Neuronal stem cell (in vitro differentiated cells): ENCODE measurements at regions not wholly inside any gene's neighbourhood (a gene's known extent, or its start where the extent isn't known, plus 50 kb on each side); places are given as distances from the start of the nearest gene placed in this dataset.

Source experiments
- DNase-seq: peaks from one replicate; pipeline ENCODE4 v3.0.0-alpha.2; 2013; ENCODE audit warnings: low spot score
- H2AFZ ChIP-seq: one replicate; pipeline ENCODE4 v1.6.1; 2013; ENCODE audit warnings: mild to moderate bottlenecking, low read length, inconsistent platforms
- H2AK5ac ChIP-seq: 2 replicates; pipeline ENCODE4 v1.6.1; 2013; ENCODE audit warnings: low read depth, mild to moderate bottlenecking, inconsistent platforms, low read length, moderate library complexity, mixed read lengths
- H2BK120ac ChIP-seq: 2 replicates; pipeline ENCODE4 v1.6.1; 2013; ENCODE audit warnings: low read depth, mild to moderate bottlenecking, inconsistent platforms, low read length, moderate library complexity, mixed read lengths
- H2BK12ac ChIP-seq: one replicate; pipeline ENCODE4 v1.6.1; 2013; ENCODE audit warnings: low read length, inconsistent platforms
- H2BK15ac ChIP-seq: 2 replicates; pipeline ENCODE4 v1.6.1; 2013; ENCODE audit warnings: mild to moderate bottlenecking, low read length, inconsistent platforms, mixed read lengths
- H2BK5ac ChIP-seq: one replicate; pipeline ENCODE4 v1.6.1; 2013; ENCODE audit warnings: inconsistent platforms, mild to moderate bottlenecking, low read length, moderate library complexity
- H3K14ac ChIP-seq: one replicate; pipeline ENCODE4 v1.6.1; 2013; ENCODE audit warnings: low read length, inconsistent platforms
- H3K18ac ChIP-seq: 2 replicates; pipeline ENCODE4 v1.6.1; 2013; ENCODE audit warnings: low read length, inconsistent platforms
- H3K23ac ChIP-seq: 2 replicates; pipeline ENCODE4 v1.6.1; 2013; ENCODE audit warnings: low read depth, mild to moderate bottlenecking, mixed read lengths, low read length, inconsistent platforms; ENCODE audit not compliant: poor library complexity
- H3K27ac ChIP-seq: replicated peaks from 3 replicates; pipeline ENCODE4 v1.5.1; 2013; ENCODE audit warnings: low read length, inconsistent platforms
- H3K27me3 ChIP-seq, 3 experiments: 2 replicates each; pipeline ENCODE4 v1.6.1; 2013; ENCODE audit warnings: low read length in 3 of 3, mild to moderate bottlenecking in 2 of 3, inconsistent platforms in 1 of 3, low read depth in 1 of 3, mixed read lengths in 1 of 3, moderate library complexity in 1 of 3; ENCODE audit not compliant: control insufficient read depth in 3 of 3, insufficient read depth in 3 of 3
- H3K36me3 ChIP-seq, 2 donors: replicated peaks in 1 of 2; 2 replicates each; pipeline ENCODE4 v1.6.1; 2013; ENCODE audit warnings: low read length in 2 of 2; ENCODE audit not compliant: control insufficient read depth in 2 of 2, insufficient read depth in 2 of 2
- H3K4ac ChIP-seq: 2 replicates; pipeline ENCODE4 v1.6.1; 2013; ENCODE audit warnings: inconsistent platforms, mild to moderate bottlenecking, low read length, moderate library complexity
- H3K4me1 ChIP-seq, 2 donors: 1 replicate in 1 of 2; 2 replicates in 1 of 2; pipeline ENCODE4 v1.6.1; 2013; ENCODE audit warnings: low read length in 2 of 2, low read depth in 1 of 2; ENCODE audit not compliant: control insufficient read depth in 2 of 2, insufficient read depth in 1 of 2
- H3K4me2 ChIP-seq: one replicate; pipeline ENCODE4 v1.6.1; 2013; ENCODE audit warnings: mild to moderate bottlenecking, low read length, inconsistent platforms; ENCODE audit not compliant: insufficient read depth, poor library complexity, severe bottlenecking
- H3K4me3 ChIP-seq, 2 donors: 2 replicates each; pipeline ENCODE4 v1.5.1; 2013; ENCODE audit warnings: low read length in 2 of 2, mild to moderate bottlenecking in 2 of 2, inconsistent platforms in 1 of 2, moderate library complexity in 1 of 2
- H3K79me1 ChIP-seq: one replicate; pipeline ENCODE4 v1.6.1; 2013; ENCODE audit warnings: low read depth, mild to moderate bottlenecking, inconsistent platforms, low read length, moderate library complexity
- H3K9ac ChIP-seq: one replicate; pipeline ENCODE4 v1.6.1; 2013; ENCODE audit warnings: mild to moderate bottlenecking, low read depth, low read length, inconsistent platforms; ENCODE audit not compliant: poor library complexity
- H3K9me3 ChIP-seq, 2 donors: replicated peaks in 1 of 2; 2 replicates each; pipeline versions ENCODE3 to v1.6.1; 2013; ENCODE audit warnings: low read length in 2 of 2, mild to moderate bottlenecking in 2 of 2, inconsistent platforms in 1 of 2, low read depth in 1 of 2, mixed read lengths in 1 of 2, moderate library complexity in 1 of 2; ENCODE audit not compliant: control insufficient read depth in 2 of 2, insufficient read depth in 1 of 2
- H4K8ac ChIP-seq: one replicate; pipeline ENCODE4 v1.6.1; 2013; ENCODE audit warnings: low read depth, mild to moderate bottlenecking, inconsistent platforms, low read length, moderate library complexity
- H4K91ac ChIP-seq: one replicate; pipeline ENCODE4 v1.6.1; 2013; ENCODE audit warnings: low read length, low read depth, mild to moderate bottlenecking, inconsistent platforms; ENCODE audit not compliant: poor library complexity
- WGBS, 2 donors: extraction: QIAGEN DNeasy Blood & Tissue Kit; methylation state at CpG; one replicate each; pipeline ENCODE4 v1.1.7; 2013; ENCODE audit warnings: missing lambda C conversion rate in 2 of 2, mixed read lengths in 1 of 2; ENCODE audit not compliant: insufficient read length in 2 of 2, insufficient replicate concordance in 1 of 2; ENCODE audit errors: extremely low coverage in 2 of 2; 5-methylcytosine and 5-hydroxymethylcytosine counted together

DNA sequence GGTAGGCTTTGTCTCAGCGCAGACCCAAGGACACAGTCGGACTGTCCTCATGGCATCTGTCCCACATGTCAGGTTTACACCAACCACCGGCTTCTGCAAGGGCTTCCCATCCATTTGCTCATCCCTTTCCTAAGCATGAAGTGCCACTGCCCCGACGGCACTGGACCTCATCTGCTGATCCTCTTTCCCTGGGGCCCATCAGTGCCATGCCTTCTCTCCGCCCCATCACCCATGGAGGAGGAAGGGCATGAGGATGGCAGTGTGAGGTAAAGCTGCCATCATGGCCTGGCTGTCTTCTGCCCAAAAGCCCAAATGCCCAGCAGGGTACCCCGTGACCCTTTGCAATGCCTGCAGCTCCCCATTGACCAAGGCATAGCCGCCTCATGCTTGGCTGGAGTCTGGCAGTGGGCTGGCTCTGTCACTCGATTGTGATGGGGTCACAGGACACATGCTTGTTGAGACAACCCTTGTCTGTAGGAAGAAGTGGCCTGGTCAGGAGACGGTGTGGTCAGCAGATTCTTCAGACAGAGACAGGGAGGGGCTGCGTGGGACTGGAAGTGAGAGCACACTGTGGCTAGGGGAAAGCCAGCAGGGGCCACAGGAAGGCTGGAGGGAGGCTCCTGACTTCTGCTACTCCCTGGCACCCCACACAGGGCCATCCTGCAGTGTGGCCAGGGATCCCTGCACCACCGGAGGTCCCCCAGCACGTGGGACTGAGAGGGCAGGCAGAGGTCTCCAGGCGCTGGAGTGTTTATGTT is 493.7 kb upstream of the HS6ST1 start:
- no peak overlapping the region for H2AK5ac ChIP-seq
- no peak overlapping the region for H3K9ac ChIP-seq
- no peaks in the 10 kb centered on the region for H3K36me3 ChIP-seq
- no CpG with 5 or more reads among the region's 14 CpGs for WGBS, 2 donors
- H3K4me2 ChIP-seq: no peak overlapping the region
- peak overlapping the region; percentile 21 for H3K14ac ChIP-seq
- H4K91ac ChIP-seq: no peak overlapping the region
- no peak overlapping the region for H3K4ac ChIP-seq
- H2BK12ac ChIP-seq: no peak overlapping the region
- H2BK120ac ChIP-seq: no peak overlapping the region
- no peak for DNase-seq
- H3K4me1 ChIP-seq: peaks cover 2 to 5% of the 10 kb centered on the region in 2 donors
- H3K4me3 ChIP-seq: peak overlapping the region in 1 of 2 donors; percentile 5
- H4K8ac ChIP-seq: no peak overlapping the region
- peak overlapping the region; percentile 71 for H3K18ac ChIP-seq
- H2BK15ac ChIP-seq: peak overlapping the region; percentile 45
- no peak overlapping the region for H2AFZ ChIP-seq
- H3K23ac ChIP-seq: no peak overlapping the region
- no peaks in the 10 kb centered on the region for H3K27me3 ChIP-seq
- H3K9me3 ChIP-seq: peaks cover 2 to 7% of the 10 kb centered on the region in 2 donors
- no peak overlapping the region for H3K27ac ChIP-seq
- peak overlapping the region; percentile 6 for H2BK5ac ChIP-seq
- H3K79me1 ChIP-seq: no peaks in the 10 kb centered on the region

DNA sequence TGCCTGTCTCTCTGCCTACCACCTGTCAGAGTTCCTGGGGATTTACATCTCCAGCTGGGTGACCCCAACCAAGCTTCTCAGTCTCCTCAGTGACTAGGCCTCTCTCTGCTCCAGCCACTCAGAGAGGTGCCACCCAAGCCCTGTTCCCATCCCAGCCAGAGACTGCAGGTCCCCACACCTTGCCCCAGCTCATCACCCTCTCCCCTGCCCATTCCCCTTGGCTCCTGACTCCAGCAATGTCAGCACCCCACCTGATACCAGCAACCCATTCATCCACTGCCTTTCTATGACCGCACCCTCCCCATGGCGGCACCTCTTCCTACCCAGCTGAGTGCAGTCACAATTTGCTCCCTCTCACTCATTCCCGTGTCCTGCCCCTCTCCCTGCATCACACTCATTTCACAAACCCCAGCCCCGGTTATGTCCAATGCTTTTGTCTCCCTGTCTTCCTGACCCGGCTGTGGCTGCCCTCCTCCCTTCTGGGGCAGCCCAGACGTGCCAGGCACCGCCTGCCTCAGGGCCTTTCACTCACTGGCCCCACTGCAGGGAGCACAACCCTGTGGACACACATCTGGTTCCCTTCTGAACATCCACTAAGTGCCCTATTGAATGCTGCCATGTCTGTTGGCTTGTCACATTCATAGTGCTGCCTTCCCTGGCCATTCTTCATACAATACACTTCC is 494.8 kb upstream of the HS6ST1 start:
- Histone ChIP-seq H4K8ac (no peak overlapping the region), H3K79me1 (no peaks in the 10 kb centered on the region), H3K14ac (peak overlapping the region; percentile 14), H2AK5ac (peak overlapping the region; percentile 60), H3K4ac (no peak overlapping the region), H3K18ac (no peak overlapping the region), H2BK5ac (no peak overlapping the region), H3K4me3 (no peak overlapping the region), H4K91ac (no peak overlapping the region), H2BK120ac (no peak overlapping the region), H3K9me3 (peaks cover 2 to 7% of the 10 kb centered on the region in 2 donors), H3K4me2 (no peak overlapping the region), H3K27ac (no peak overlapping the region), H3K9ac (no peak overlapping the region), H2AFZ (no peak overlapping the region), H2BK12ac (no peak overlapping the region), H2BK15ac (peak overlapping the region; percentile 64), H3K23ac (no peak overlapping the region), H3K27me3 (no peaks in the 10 kb centered on the region), H3K4me1 (peaks cover 2 to 13% of the 10 kb centered on the region in 2 donors), H3K36me3 (no peaks in the 10 kb centered on the region)
- no CpG with 5 or more reads among the region's 7 CpGs for WGBS, 2 donors
- no peak for DNase-seq

DNA sequence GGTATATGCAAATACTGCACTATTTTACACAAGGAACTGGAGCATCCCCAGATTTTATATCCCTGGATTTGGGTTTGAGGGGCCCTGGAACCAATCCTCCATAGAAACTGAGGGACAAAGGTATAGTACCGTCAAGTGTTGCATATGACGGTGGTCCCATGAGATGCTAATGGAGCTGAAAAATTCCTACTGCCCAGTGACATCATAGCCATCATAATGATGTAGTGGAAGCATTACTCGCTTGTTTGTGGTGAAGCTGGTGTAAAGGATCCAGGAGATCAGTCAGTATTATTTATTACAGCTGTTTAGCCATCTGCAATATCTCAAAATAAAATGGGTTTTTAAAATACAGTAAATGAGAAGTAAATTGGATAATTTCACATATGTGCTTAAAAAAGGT is 496.6 kb upstream of the HS6ST1 start:
- DNase-seq: no peak
- Histone ChIP-seq H2BK12ac (no peak overlapping the region), H3K4me2 (no peak overlapping the region), H3K36me3 (no peaks in the 10 kb centered on the region), H3K27me3 (no peaks in the 10 kb centered on the region), H2BK15ac (no peak overlapping the region), H4K8ac (no peak overlapping the region), H2AFZ (no peak overlapping the region), H3K4me1 (peaks cover 2 to 16% of the 10 kb centered on the region in 2 donors), H3K27ac (no peak overlapping the region), H3K4ac (no peak overlapping the region), H4K91ac (no peak overlapping the region), H2BK120ac (no peak overlapping the region), H2BK5ac (no peak overlapping the region), H3K79me1 (no peaks in the 10 kb centered on the region), H3K9me3 (no peaks in the 10 kb centered on the region), H3K18ac (no peak overlapping the region), H2AK5ac (no peak overlapping the region), H3K9ac (no peak overlapping the region), H3K23ac (no peak overlapping the region), H3K14ac (no peak overlapping the region), H3K4me3 (no peak overlapping the region)
- WGBS, 2 donors: no CpG with 5 or more reads among the region's 3 CpGs

DNA sequence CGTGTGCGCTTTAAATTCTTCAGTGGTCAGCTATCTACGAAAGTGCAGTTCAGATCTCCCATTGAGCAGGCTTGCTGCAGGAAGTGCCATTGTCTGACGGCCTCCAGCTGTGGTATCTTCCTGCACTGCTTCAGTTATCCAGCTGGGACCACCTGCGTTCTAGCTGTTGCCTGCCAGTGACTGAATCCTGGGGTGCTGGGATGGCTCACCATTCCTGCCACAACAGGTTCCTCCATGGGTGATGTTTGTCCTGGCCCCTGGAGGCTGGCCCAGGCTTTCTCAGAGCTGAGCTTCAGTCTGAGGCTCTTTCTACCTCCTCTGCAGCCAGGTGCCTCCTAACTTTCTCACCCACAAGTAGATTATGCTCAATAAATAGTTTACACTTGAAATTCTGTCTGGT is 498.5 kb upstream of the HS6ST1 start:
- WGBS, 2 donors: no CpG with 5 or more reads among the region's 5 CpGs
- Histone ChIP-seq H2BK5ac (no peak overlapping the region), H3K9me3 (no peaks in the 10 kb centered on the region), H3K4me1 (peaks cover 2 to 16% of the 10 kb centered on the region in 2 donors), H3K27me3 (no peaks in the 10 kb centered on the region), H4K91ac (no peak overlapping the region), H3K14ac (no peak overlapping the region), H3K4me2 (no peak overlapping the region), H3K4ac (no peak overlapping the region), H3K9ac (no peak overlapping the region), H3K23ac (no peak overlapping the region), H3K18ac (no peak overlapping the region), H3K27ac (no peak overlapping the region), H4K8ac (no peak overlapping the region), H2BK12ac (no peak overlapping the region), H2BK120ac (no peak overlapping the region), H3K36me3 (no peaks in the 10 kb centered on the region), H2AFZ (peak overlapping the region; percentile 38), H2AK5ac (no peak overlapping the region), H3K79me1 (no peaks in the 10 kb centered on the region), H2BK15ac (no peak overlapping the region), H3K4me3 (no peak overlapping the region)
- DNase-seq: no peak
